GM12873 (cell line): ENCODE measurements at regions not wholly inside any gene's neighbourhood (a gene's known extent, or its start where the extent isn't known, plus 50 kb on each side); places are given as distances from the start of the nearest gene placed in this dataset.

Source experiments
- CTCF ChIP-seq: IDR thresholded peaks from 2 replicates; pipeline ENCODE4 v1.5.1; 2012; ENCODE audit warnings: low read depth, mild to moderate bottlenecking, moderate library complexity, low read length, control low read depth; ENCODE audit not compliant: insufficient read depth; ENCODE audit errors: missing control alignments

DNA sequence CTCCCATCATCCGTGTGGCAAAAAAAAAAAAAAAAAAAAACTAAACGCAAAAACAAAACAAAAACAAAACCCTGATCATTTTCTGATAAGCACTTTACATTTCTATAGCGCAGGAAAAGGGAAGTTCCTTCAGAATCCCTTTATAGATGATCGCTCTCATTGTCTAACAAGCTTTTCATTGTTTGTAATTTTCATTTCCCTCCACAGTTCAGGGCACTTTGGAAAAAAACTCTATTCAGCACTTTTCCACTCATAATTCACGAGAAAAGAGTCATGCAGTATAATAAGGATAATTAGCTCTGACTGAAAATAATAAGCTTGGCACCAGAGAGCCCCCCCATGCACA, 89.4 kb upstream of the ATXN1 start:
- TF ChIP-seq CTCF = no peak

DNA sequence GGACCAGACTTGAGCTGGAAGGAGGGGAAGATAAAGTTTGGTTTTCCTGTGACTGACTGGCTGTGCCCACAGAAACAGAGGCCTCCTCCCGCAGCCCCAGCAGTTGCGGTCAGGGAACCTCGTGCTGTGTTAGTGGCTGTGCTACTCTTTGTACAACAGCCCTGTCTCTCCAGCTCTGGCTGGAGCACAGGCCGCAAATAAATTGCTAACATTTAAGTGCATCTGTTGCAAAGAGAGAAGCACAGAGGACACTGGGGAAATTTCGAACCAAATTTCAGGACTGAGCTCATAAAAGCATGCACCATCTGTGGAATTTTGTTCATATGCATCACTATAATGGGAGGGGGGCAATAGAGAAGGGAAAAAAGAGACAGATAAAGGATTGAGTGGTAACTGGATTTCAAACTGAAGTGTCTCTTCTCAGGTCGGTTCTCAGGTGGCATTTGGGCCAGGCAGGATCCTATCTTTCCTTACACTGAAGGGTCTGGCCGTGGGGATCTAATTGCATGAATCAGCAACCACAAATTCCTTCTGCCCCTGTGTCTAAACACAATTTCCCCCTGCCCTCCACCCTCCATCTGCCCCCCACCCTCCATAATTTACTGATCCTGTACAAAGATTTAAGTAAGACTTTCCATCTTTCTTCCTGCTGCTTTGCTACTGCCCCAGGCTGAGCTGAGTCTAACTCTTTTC, 88.9 kb upstream of the ATXN1 start:
- TF ChIP-seq CTCF = no peak

DNA sequence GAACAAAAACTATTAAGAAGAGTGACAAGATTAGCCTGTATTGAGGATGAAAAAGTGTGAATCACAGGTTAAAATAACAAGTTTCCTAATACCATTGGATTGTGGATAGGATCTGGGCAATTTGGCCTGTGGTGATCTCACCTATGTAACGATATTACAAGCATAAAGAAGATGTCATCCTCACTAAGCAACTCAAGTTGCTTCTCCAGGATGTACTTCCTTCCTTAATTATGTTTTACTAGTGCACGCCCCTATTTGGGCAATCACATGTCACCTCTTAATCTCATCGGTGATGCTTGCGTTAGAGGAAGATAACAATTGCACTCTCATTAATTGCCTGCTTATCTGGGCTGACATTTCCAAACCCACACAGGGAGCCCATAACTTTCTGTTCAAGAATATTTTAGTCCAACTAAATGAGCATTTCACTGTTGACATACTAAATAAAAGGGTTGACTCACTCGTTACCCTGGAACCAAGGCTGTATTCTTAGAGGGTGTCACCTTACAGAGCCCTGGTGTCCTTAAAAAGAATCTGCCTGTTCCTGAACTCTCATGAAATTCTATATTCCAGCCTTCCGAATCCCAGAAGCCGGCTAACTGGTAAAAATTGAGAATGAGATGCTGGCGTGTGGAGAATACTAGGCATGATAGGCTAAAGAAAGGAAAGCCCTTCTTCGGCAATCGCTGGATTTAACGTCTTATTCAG, 88.2 kb upstream of the ATXN1 start:
- TF ChIP-seq CTCF = no peak

GRCh38 chr6:16846399-16846778, 85.1 kb upstream of the ATXN1 start:
- TF ChIP-seq CTCF = no peak

DNA sequence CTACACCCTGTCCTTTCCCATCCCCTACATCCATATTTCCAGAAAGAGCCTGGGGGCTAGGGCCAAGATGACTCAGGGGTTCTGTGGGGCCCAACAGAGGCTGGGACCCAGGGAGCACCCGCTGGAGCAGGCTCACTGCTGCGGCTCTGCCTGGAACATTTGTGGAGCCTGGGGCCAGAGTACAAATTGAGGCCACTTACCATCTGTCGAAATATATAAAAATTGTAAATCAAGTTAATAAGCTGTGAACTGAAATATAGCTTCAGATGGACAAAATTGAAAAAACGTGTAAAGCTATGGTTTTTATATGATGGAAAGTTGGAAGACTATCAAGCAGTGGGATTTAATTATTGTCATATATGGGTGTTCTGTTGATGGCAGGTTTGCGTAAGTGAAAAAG, 82.9 kb upstream of the ATXN1 start:
- TF ChIP-seq CTCF = no peak

- no peak for TF ChIP-seq CTCF
These were observed 81.4 kb upstream of the ATXN1 start for GRCh38 chr6:16842676-16843075.

GRCh38 chr6:16841241-16841640, 80.0 kb upstream of the ATXN1 start:
- no peak for TF ChIP-seq CTCF
